ENCODE measurements at regions not wholly inside any gene's neighbourhood (a gene's known extent, or its start where the extent isn't known, plus 50 kb on each side); places are given as distances from the start of the nearest gene placed in this dataset.

- DNase-seq, result no peak
Measured at GRCh38 chr20:22307409-22307808, 277.0 kb downstream of the FOXA2 start.

GRCh38 chr20:22305381-22305780, 279.0 kb downstream of the FOXA2 start:
- no peak for DNase-seq

GRCh38 chr20:22303523-22303922, 280.8 kb downstream of the FOXA2 start:
- peak; percentile 3 to 19 for DNase-seq

- no peak for DNase-seq
Measured at GRCh38 chr20:22302039-22302438, 282.3 kb downstream of the FOXA2 start.

- no peak for DNase-seq
Measured at GRCh38 chr20:22293886-22294285, 290.5 kb downstream of the FOXA2 start.

GRCh38 chr20:22289442-22289841, 294.9 kb downstream of the FOXA2 start:
- DNase-seq, result no peak

GRCh38 chr20:22288957-22289356, 295.4 kb downstream of the FOXA2 start:
- DNase-seq, result no peak

GRCh38 chr20:22288156-22288555, 296.2 kb downstream of the FOXA2 start:
- no peak for DNase-seq

- DNase-seq, result no peak
Measured at GRCh38 chr20:22285555-22285954, 298.8 kb downstream of the FOXA2 start.

- no peak for DNase-seq
Measured at GRCh38 chr20:22282696-22283095, 301.7 kb downstream of the FOXA2 start.

- DNase-seq, result no peak
Measured at GRCh38 chr20:22274330-22274729, 310.0 kb downstream of the FOXA2 start.

GRCh38 chr20:22268675-22269074, 315.7 kb downstream of the FOXA2 start:
- no peak for DNase-seq

- peak in 1 of 2 experiments; percentile 1 for DNase-seq
Measured at GRCh38 chr20:22264917-22265316, 319.5 kb downstream of the FOXA2 start.

GRCh38 chr20:22260506-22260905, 323.9 kb downstream of the FOXA2 start:
- DNase-seq, result no peak

GRCh38 chr20:22257912-22258311, 326.5 kb downstream of the FOXA2 start:
- no peak for DNase-seq

GRCh38 chr20:22248051-22248667, 336.2 kb downstream of the FOXA2 start:
- peak in 1 of 2 experiments; percentile 6 for DNase-seq

- no peak for DNase-seq
Measured at GRCh38 chr20:22245139-22245538, 339.2 kb downstream of the FOXA2 start.

- DNase-seq, result no peak
Measured at GRCh38 chr20:22243067-22243466, 341.3 kb downstream of the FOXA2 start.

- DNase-seq, result no peak
Measured at GRCh38 chr20:22241609-22242008, 342.8 kb downstream of the FOXA2 start.

- no peak for DNase-seq
Measured at GRCh38 chr20:22232923-22233322, 351.4 kb downstream of the FOXA2 start.

GRCh38 chr20:22232473-22232872, 351.9 kb downstream of the FOXA2 start:
- DNase-seq, result no peak

- no peak for DNase-seq
Measured at GRCh38 chr20:22226849-22227700, 357.3 kb downstream of the FOXA2 start.

- no peak for DNase-seq
Measured at GRCh38 chr20:22223236-22223635, 361.1 kb downstream of the FOXA2 start.

GRCh38 chr20:22217712-22218352, 366.5 kb downstream of the FOXA2 start:
- DNase-seq, result no peak
